Mesothelial cell of epicardium (in vitro differentiated cells): ENCODE measurements at regions not wholly inside any gene's neighbourhood (a gene's known extent, or its start where the extent isn't known, plus 50 kb on each side); places are given as distances from the start of the nearest gene placed in this dataset.

Experiments used
- DNase-seq, 2 experiments: peaks; one replicate each; pipeline ENCODE4 v3.0.0; 2021; ENCODE audit warnings: low spot score in 2 of 2; ENCODE audit not compliant: unreplicated experiment in 2 of 2
- H3K27ac Mint-ChIP-seq: 2 replicates; pipeline ENCODE4 v1.8.0; 2021; ENCODE audit warnings: mixed read lengths
- H3K27me3 Mint-ChIP-seq: 2 replicates; pipeline ENCODE4 v1.8.0; 2021; ENCODE audit warnings: low read depth, mixed read lengths
- H3K36me3 Mint-ChIP-seq: 2 replicates; pipeline ENCODE4 v1.8.0; 2021; ENCODE audit warnings: mixed read lengths
- H3K4me1 Mint-ChIP-seq: 2 replicates; pipeline ENCODE4 v1.8.0; 2021; ENCODE audit warnings: mixed read lengths
- H3K4me3 Mint-ChIP-seq: 2 replicates; pipeline ENCODE4 v1.8.0; 2021; ENCODE audit warnings: mild to moderate bottlenecking, moderate library complexity, mixed read lengths
- H3K9me3 Mint-ChIP-seq: 2 replicates; pipeline ENCODE4 v1.8.0; 2021; ENCODE audit warnings: mixed read lengths
- CTCF ChIP-seq: fragments of 200-600 bp; sonication (generic); IDR thresholded peaks from one replicate; pipeline ENCODE4 v1.5.0; 2021; ENCODE audit warnings: antibody characterized with exemption; ENCODE audit not compliant: unreplicated experiment

- peaks cover 2% of the 10 kb centered on the region for H3K36me3 Mint-ChIP-seq
- peaks cover 17% of the 10 kb centered on the region for H3K9me3 Mint-ChIP-seq
- TF ChIP-seq CTCF = no peak
- no peaks in the 10 kb centered on the region for H3K4me1 Mint-ChIP-seq
- no peak overlapping the region for H3K4me3 Mint-ChIP-seq
- DNase-seq = no peak
- no peak overlapping the region for H3K27ac Mint-ChIP-seq
- H3K27me3 Mint-ChIP-seq = no peaks in the 10 kb centered on the region
Observed at GRCh38 chr5:91797576-91797975, 414.5 kb upstream of the ARRDC3 start.

- Mint-ChIP-seq H3K4me3 (no peak overlapping the region), H3K27me3 (no peaks in the 10 kb centered on the region), H3K27ac (no peak overlapping the region), H3K36me3 (no peaks in the 10 kb centered on the region), H3K4me1 (no peaks in the 10 kb centered on the region), H3K9me3 (no peaks in the 10 kb centered on the region)
- no peak for DNase-seq
- no peak for TF ChIP-seq CTCF
Observed at GRCh38 chr5:91794856-91795548, 411.9 kb upstream of the ARRDC3 start.

GRCh38 chr5:91794455-91794854 is 411.3 kb upstream of the ARRDC3 start:
- Mint-ChIP-seq H3K4me1 (no peaks in the 10 kb centered on the region), H3K27me3 (no peaks in the 10 kb centered on the region), H3K27ac (no peak overlapping the region), H3K4me3 (no peak overlapping the region), H3K9me3 (no peaks in the 10 kb centered on the region), H3K36me3 (no peaks in the 10 kb centered on the region)
- DNase-seq = no peak
- no peak for TF ChIP-seq CTCF

GRCh38 chr5:91787718-91788117 is 404.6 kb upstream of the ARRDC3 start:
- TF ChIP-seq CTCF = no peak
- DNase-seq = no peak
- Mint-ChIP-seq H3K4me1 (no peaks in the 10 kb centered on the region), H3K36me3 (no peaks in the 10 kb centered on the region), H3K9me3 (peaks cover 7% of the 10 kb centered on the region), H3K27ac (no peak overlapping the region), H3K27me3 (no peaks in the 10 kb centered on the region), H3K4me3 (no peak overlapping the region)

GRCh38 chr5:91777671-91778070 is 394.6 kb upstream of the ARRDC3 start:
- no peak overlapping the region for H3K4me3 Mint-ChIP-seq
- H3K27me3 Mint-ChIP-seq = no peaks in the 10 kb centered on the region
- TF ChIP-seq CTCF = no peak
- no peak overlapping the region for H3K27ac Mint-ChIP-seq
- peaks cover 5% of the 10 kb centered on the region for H3K4me1 Mint-ChIP-seq
- no peaks in the 10 kb centered on the region for H3K9me3 Mint-ChIP-seq
- no peak for DNase-seq
- H3K36me3 Mint-ChIP-seq = no peaks in the 10 kb centered on the region

GRCh38 chr5:91776249-91776648 is 393.1 kb upstream of the ARRDC3 start:
- no peak for DNase-seq
- H3K27me3 Mint-ChIP-seq = no peaks in the 10 kb centered on the region
- TF ChIP-seq CTCF = no peak
- no peaks in the 10 kb centered on the region for H3K36me3 Mint-ChIP-seq
- H3K27ac Mint-ChIP-seq = no peak overlapping the region
- H3K4me3 Mint-ChIP-seq = no peak overlapping the region
- no peaks in the 10 kb centered on the region for H3K9me3 Mint-ChIP-seq
- peaks cover 5% of the 10 kb centered on the region for H3K4me1 Mint-ChIP-seq
